Mesendoderm (in vitro differentiated cells): ENCODE measurements at regions not wholly inside any gene's neighbourhood (a gene's known extent, or its start where the extent isn't known, plus 50 kb on each side); places are given as distances from the start of the nearest gene placed in this dataset.

Experiments used
- DNase-seq: peaks from one replicate; pipeline ENCODE4 v3.0.0; 2013
- H2AK5ac ChIP-seq: 2 replicates; pipeline ENCODE4 v1.6.1; 2013; ENCODE audit warnings: low read length, inconsistent platforms
- H2BK120ac ChIP-seq: 2 replicates; pipeline ENCODE4 v1.6.1; 2013; ENCODE audit warnings: low read depth, mild to moderate bottlenecking, low read length, moderate library complexity, mixed read lengths
- H2BK15ac ChIP-seq: replicated peaks from 2 replicates; pipeline ENCODE4 v1.6.1; 2013; ENCODE audit warnings: low read depth, mild to moderate bottlenecking, moderate library complexity
- H2BK5ac ChIP-seq: 2 replicates; pipeline ENCODE4 v1.6.1; 2013; ENCODE audit warnings: low read length, inconsistent platforms
- H3K18ac ChIP-seq: 2 replicates; pipeline ENCODE4 v1.6.1; 2013; ENCODE audit warnings: mild to moderate bottlenecking, low read length, mixed read lengths
- H3K23ac ChIP-seq: one replicate; pipeline ENCODE4 v1.6.1; 2013; ENCODE audit warnings: low read length
- H3K27ac ChIP-seq: 2 replicates; pipeline ENCODE4 v1.5.1; 2013; ENCODE audit warnings: low read depth, mild to moderate bottlenecking, inconsistent platforms, low read length, moderate library complexity
- H3K27me3 ChIP-seq: 2 replicates; pipeline ENCODE4 v1.6.1; 2013; ENCODE audit warnings: low read length, control low read depth, mild to moderate bottlenecking, inconsistent platforms; ENCODE audit not compliant: insufficient read depth, poor library complexity
- H3K36me3 ChIP-seq: 2 replicates; pipeline ENCODE4 v1.6.1; 2013; ENCODE audit warnings: low read length, inconsistent platforms; ENCODE audit not compliant: control insufficient read depth, insufficient read depth
- H3K4ac ChIP-seq: one replicate; pipeline ENCODE4 v1.6.1; 2013; ENCODE audit warnings: low read depth, mild to moderate bottlenecking, low read length, moderate library complexity
- H3K4me1 ChIP-seq: 2 replicates; pipeline ENCODE4 v1.6.1; 2013; ENCODE audit warnings: low read depth, low read length, inconsistent platforms; ENCODE audit not compliant: control insufficient read depth
- H3K4me2 ChIP-seq: 2 replicates; pipeline ENCODE4 v1.6.1; 2013; ENCODE audit warnings: low read length
- H3K4me3 ChIP-seq: 2 replicates; pipeline ENCODE4 v1.5.1; 2013; ENCODE audit warnings: mild to moderate bottlenecking, low read length
- H3K56ac ChIP-seq: one replicate; pipeline ENCODE4 v1.6.1; 2013; ENCODE audit warnings: low read length
- H3K79me1 ChIP-seq: 2 replicates; pipeline ENCODE4 v1.6.1; 2013; ENCODE audit warnings: low read length, inconsistent platforms
- H3K79me2 ChIP-seq: 2 replicates; pipeline ENCODE4 v1.6.1; 2013; ENCODE audit warnings: mild to moderate bottlenecking, low read length; ENCODE audit not compliant: control insufficient read depth, insufficient read depth
- H3K9ac ChIP-seq: 2 replicates; pipeline ENCODE4 v1.6.1; 2013; ENCODE audit warnings: low read length, inconsistent platforms
- H4K5ac ChIP-seq: one replicate; pipeline ENCODE4 v1.6.1; 2013; ENCODE audit warnings: low read length
- H4K8ac ChIP-seq: one replicate; pipeline ENCODE4 v1.6.1; 2013; ENCODE audit warnings: low read depth, mild to moderate bottlenecking, control low read depth, low read length, moderate library complexity
- WGBS: extraction: QIAGEN DNeasy Blood & Tissue Kit; methylation state at CpG from one replicate; pipeline ENCODE4 v1.1.7; 2013; ENCODE audit warnings: low lambda C conversion rate, missing lambda C conversion rate; ENCODE audit not compliant: insufficient coverage; ENCODE audit errors: extremely low coverage; 5-methylcytosine and 5-hydroxymethylcytosine counted together

DNA sequence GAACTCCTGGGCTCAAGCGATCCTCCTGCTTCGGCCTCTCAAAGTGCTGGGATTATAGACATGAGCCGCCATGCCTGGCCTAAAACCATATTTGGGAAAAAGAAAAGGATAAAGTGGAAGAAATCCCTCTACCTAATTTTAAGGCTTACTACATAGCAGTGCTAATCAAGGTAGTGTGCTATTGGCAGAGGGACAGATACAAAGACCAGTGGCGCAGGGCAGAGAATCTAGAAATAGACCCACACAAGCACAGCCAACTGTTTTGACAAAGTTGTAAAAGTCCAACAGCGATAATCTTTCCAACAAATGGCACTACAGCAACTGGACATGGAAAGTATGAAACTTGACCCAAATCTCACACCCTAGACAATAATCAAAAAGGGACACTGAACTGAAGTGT is 138.4 kb downstream of the TFCP2L1 start:
- no peaks in the 10 kb centered on the region for H3K79me2 ChIP-seq
- H3K4ac ChIP-seq: no peak overlapping the region
- no peak overlapping the region for H3K4me3 ChIP-seq
- no peaks in the 10 kb centered on the region for H3K27me3 ChIP-seq
- DNase-seq: no peak
- no peak overlapping the region for H4K8ac ChIP-seq
- no peaks in the 10 kb centered on the region for H3K4me1 ChIP-seq
- no peak overlapping the region for H4K5ac ChIP-seq
- no peak overlapping the region for H3K4me2 ChIP-seq
- H3K9ac ChIP-seq: no peak overlapping the region
- H3K36me3 ChIP-seq: no peaks in the 10 kb centered on the region
- H2BK15ac ChIP-seq: no peak overlapping the region
- H3K23ac ChIP-seq: no peak overlapping the region
- H3K18ac ChIP-seq: no peak overlapping the region
- H2AK5ac ChIP-seq: no peak overlapping the region
- no CpG with 5 or more reads among the region's 5 CpGs for WGBS
- no peak overlapping the region for H2BK5ac ChIP-seq
- no peak overlapping the region for H2BK120ac ChIP-seq
- H3K27ac ChIP-seq: no peak overlapping the region
- H3K56ac ChIP-seq: no peak overlapping the region
- no peaks in the 10 kb centered on the region for H3K79me1 ChIP-seq

DNA sequence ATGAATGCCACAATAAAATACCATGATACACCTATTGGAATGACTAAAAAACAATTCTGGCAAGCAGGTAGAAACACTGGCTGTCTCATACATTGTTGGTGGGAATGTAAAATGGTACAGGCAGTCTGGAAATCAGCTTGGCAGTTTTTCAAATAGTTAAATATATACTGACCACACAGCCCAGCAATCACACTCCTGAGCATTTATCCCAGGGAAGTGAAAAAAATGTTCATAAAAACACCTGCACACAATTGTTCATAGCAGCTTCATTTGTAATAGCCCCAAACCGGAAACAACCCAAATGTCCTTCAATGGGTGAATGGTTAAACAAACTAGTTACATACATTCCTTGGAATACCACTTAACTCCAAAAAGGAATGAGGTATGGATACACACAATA is 137.2 kb downstream of the TFCP2L1 start:
- Histone ChIP-seq H3K36me3 (no peaks in the 10 kb centered on the region), H3K9ac (no peak overlapping the region), H3K4me3 (no peak overlapping the region), H4K5ac (no peak overlapping the region), H4K8ac (no peak overlapping the region), H2BK120ac (no peak overlapping the region), H2BK15ac (no peak overlapping the region), H3K4ac (no peak overlapping the region), H3K4me2 (no peak overlapping the region), H2AK5ac (no peak overlapping the region), H3K79me1 (no peaks in the 10 kb centered on the region), H3K79me2 (no peaks in the 10 kb centered on the region), H3K27me3 (no peaks in the 10 kb centered on the region), H3K23ac (no peak overlapping the region), H3K4me1 (no peaks in the 10 kb centered on the region), H3K27ac (no peak overlapping the region), H2BK5ac (no peak overlapping the region), H3K18ac (no peak overlapping the region), H3K56ac (no peak overlapping the region)
- DNase-seq: no peak
- WGBS: no CpG with 5 or more reads among the region's 1 CpG

DNA sequence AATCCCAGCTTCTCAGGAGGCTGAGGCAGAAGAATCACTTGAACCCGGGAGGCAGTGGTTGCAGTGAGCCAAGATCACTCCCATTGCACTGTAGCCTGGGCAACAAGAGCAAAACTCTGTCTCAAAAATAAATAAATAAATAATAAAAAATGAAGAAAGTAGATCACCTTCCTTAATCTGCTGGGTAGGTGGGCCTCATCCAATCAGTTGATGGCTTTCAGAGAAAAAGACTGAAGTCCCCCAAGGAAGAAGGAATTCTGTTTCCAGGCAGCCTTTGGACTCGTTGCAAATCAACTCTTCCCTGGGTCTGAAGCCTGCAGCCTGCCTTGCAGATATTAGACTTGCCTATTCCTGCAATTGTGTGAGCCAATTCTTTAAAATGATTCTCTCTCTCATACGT is 136.5 kb downstream of the TFCP2L1 start:
- Histone ChIP-seq H3K27me3 (no peaks in the 10 kb centered on the region), H3K4me2 (no peak overlapping the region), H3K27ac (no peak overlapping the region), H3K79me1 (no peaks in the 10 kb centered on the region), H3K36me3 (no peaks in the 10 kb centered on the region), H3K4me3 (no peak overlapping the region), H3K56ac (no peak overlapping the region), H2BK15ac (no peak overlapping the region), H3K79me2 (no peaks in the 10 kb centered on the region), H3K4ac (no peak overlapping the region), H4K8ac (no peak overlapping the region), H3K9ac (no peak overlapping the region), H4K5ac (no peak overlapping the region), H3K4me1 (no peaks in the 10 kb centered on the region), H3K18ac (no peak overlapping the region), H2AK5ac (no peak overlapping the region), H2BK5ac (no peak overlapping the region), H2BK120ac (no peak overlapping the region), H3K23ac (no peak overlapping the region)
- DNase-seq: no peak
- no CpG with 5 or more reads among the region's 3 CpGs for WGBS

DNA sequence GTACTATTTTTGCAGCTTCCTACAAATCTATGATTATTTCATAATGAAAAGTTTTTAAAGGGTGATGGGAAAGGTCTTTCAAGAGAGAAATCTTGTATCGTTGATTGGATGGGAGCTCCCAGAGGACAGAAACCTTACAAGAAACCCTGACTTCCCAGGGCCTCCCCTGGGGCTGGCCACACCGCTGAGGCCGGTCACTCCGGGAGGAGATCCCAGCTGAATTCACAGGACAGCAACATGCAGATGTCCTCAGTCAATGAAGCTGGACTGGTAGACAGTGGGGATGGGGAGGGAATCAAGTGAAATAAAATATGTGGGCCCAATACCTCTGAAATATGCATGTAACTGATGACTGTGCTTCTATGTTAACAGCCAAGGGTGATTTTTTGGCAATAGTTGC is 135.6 kb downstream of the TFCP2L1 start:
- no peak overlapping the region for H2BK120ac ChIP-seq
- no peak overlapping the region for H2BK15ac ChIP-seq
- H4K8ac ChIP-seq: no peak overlapping the region
- H3K4me1 ChIP-seq: no peaks in the 10 kb centered on the region
- no peak overlapping the region for H2BK5ac ChIP-seq
- H2AK5ac ChIP-seq: no peak overlapping the region
- no peak overlapping the region for H3K27ac ChIP-seq
- H3K9ac ChIP-seq: no peak overlapping the region
- H3K4ac ChIP-seq: no peak overlapping the region
- H3K18ac ChIP-seq: no peak overlapping the region
- H3K23ac ChIP-seq: no peak overlapping the region
- H3K56ac ChIP-seq: no peak overlapping the region
- no peaks in the 10 kb centered on the region for H3K79me1 ChIP-seq
- WGBS: no CpG with 5 or more reads among the region's 4 CpGs
- no peaks in the 10 kb centered on the region for H3K79me2 ChIP-seq
- DNase-seq: no peak
- H3K4me2 ChIP-seq: no peak overlapping the region
- no peaks in the 10 kb centered on the region for H3K36me3 ChIP-seq
- H3K4me3 ChIP-seq: no peak overlapping the region
- no peak overlapping the region for H4K5ac ChIP-seq
- no peaks in the 10 kb centered on the region for H3K27me3 ChIP-seq

DNA sequence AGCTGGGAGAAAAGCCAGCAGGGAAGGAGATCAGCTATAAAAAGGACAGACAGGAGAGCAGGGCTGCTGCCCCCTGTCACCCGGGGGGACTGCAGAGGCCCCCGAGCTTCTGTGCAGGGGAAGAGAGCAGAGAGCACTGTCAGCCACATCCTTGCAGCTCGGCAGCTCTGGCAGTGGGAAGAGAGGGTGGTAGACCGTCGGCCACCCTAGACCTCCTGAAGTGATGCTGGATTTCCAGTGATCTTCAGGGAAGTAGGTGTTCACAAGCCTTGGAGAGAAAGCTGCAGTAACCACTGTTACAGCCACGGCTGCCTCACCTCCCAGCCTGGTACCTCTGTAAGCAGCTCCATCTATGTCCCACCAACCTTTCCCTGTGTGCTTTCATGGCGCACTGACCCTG is 134.9 kb downstream of the TFCP2L1 start:
- no CpG with 5 or more reads among the region's 7 CpGs for WGBS

DNA sequence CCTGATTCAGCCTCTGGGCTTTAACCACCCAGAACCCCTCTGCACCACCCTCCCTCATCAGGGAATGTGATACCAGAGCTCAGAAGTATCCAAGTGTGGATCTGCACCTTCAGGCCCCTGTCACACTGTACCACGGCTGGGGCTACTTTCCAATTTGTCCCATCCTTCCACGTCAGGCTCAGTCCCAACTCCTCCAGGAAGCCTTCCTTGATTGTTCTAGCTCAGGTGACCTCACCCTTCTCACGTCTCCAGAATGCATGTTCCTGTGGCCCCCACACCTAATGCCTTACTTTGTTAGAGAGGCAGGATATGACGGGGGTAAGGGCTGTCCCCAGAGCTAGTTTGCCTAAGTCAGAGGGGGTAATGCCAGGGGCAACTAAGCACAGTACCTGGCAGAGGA is 134.3 kb downstream of the TFCP2L1 start:
- Histone ChIP-seq H3K79me1 (no peaks in the 10 kb centered on the region), H3K56ac (no peak overlapping the region), H3K18ac (no peak overlapping the region), H3K27ac (no peak overlapping the region), H2BK15ac (no peak overlapping the region), H3K36me3 (no peaks in the 10 kb centered on the region), H4K8ac (no peak overlapping the region), H3K27me3 (no peaks in the 10 kb centered on the region), H3K9ac (no peak overlapping the region), H3K23ac (no peak overlapping the region), H3K79me2 (no peaks in the 10 kb centered on the region), H2BK5ac (no peak overlapping the region), H4K5ac (no peak overlapping the region), H3K4me3 (no peak overlapping the region), H3K4ac (no peak overlapping the region), H3K4me2 (no peak overlapping the region), H2BK120ac (no peak overlapping the region), H2AK5ac (no peak overlapping the region), H3K4me1 (no peaks in the 10 kb centered on the region)
- WGBS: no CpG with 5 or more reads among the region's 4 CpGs
- no peak for DNase-seq

More for the DNA sequence above, 134.9 kb downstream of the TFCP2L1 start:
- Histone ChIP-seq H4K5ac (no peak overlapping the region), H3K27me3 (no peaks in the 10 kb centered on the region), H2BK15ac (no peak overlapping the region), H4K8ac (no peak overlapping the region), H2BK5ac (no peak overlapping the region), H3K79me2 (no peaks in the 10 kb centered on the region), H3K4me1 (no peaks in the 10 kb centered on the region), H3K9ac (no peak overlapping the region), H3K4me2 (no peak overlapping the region), H2BK120ac (no peak overlapping the region), H2AK5ac (no peak overlapping the region), H3K4me3 (no peak overlapping the region), H3K36me3 (no peaks in the 10 kb centered on the region), H3K56ac (no peak overlapping the region), H3K23ac (no peak overlapping the region), H3K18ac (no peak overlapping the region), H3K4ac (no peak overlapping the region), H3K27ac (no peak overlapping the region), H3K79me1 (no peaks in the 10 kb centered on the region)
- DNase-seq: no peak
